ENCODE measurements at regions not wholly inside any gene's neighbourhood (a gene's known extent, or its start where the extent isn't known, plus 50 kb on each side); places are given as distances from the start of the nearest gene placed in this dataset.

DNA sequence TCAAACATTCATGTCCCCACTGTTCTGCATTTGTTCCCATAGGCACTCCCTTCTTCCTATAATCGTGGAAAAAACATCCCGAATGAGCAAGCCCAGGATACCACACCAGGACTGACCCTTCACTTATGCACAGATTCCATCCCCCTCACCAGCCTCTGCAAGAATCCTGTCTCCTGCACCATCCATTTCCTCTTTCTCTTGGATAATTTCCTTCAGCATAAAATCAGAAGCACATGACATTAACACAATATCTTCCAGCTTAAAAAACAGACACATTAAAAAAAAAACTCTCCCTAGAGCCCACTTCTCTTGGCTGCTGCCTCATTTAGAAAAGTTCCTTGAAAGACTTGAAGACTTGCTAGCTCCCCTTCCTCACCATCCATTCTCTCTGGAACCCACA lies 120.9 kb upstream of the CPSF6 start:
- ChIA-PET POLR2A (no interaction called here), CTCF (no interaction called here)

DNA sequence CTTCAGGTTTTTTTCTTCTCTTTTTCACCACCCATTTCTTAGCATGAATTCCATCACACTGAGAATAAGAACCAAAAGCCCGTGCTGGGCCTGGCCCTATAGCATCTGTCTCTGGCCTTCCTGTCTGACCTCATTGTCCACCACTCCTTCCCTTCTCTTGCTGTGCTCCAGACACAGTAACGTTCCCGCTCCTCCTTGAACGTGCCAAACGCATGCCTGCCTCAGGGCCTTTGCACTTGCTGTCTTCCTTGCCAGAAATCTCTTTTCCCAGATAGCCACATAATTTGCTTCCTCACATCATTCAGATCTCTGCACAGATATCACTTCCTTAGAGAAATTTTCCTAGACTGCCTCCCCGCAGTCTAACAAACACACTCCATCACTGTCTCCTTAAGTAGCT lies 119.6 kb upstream of the CPSF6 start:
- POLR2A ChIA-PET, result no interaction called here
- CTCF ChIA-PET, result no interaction called here

DNA sequence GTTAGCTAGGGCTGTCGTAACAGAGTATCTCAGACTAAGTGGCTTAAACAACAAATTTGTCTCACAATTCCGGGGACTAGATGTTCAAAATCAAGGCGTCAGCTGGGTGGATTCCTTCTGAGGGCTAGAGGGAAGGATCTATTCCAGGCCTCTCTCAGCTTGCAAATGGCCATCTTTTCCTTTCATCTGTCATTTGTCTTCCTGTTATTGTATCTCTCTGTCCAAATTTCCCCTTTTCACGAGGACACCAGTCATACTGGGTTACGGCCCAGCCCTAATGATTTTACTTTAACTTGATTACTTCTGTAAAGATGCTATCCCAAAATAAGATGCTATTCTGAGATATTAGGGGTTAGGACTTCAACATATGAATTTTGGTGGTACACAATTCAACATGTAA lies 119.0 kb upstream of the CPSF6 start:
- CTCF ChIA-PET, result no interaction called here
- POLR2A ChIA-PET, result no interaction called here

DNA sequence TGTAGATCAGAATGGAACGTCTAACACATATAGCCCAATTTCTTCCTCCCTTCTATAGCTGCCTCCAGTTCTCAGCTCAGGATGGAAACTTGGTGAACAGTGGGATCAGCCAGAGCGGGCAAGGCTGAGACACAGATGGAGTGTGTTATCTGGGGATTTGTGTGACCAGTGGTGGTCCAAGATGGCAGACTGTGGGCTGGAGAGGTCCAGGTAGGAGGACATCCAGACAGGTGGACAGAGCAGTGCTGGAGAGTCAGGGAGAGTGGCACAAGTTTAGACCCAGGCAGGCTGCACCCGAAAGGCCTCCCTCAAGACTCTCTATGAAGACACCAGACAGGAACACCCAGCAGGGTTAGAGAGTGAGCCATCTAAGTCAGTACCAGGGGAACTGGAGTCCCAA lies 116.1 kb upstream of the CPSF6 start:
- POLR2A ChIA-PET, result no interaction called here
- CTCF ChIA-PET, result no interaction called here

DNA sequence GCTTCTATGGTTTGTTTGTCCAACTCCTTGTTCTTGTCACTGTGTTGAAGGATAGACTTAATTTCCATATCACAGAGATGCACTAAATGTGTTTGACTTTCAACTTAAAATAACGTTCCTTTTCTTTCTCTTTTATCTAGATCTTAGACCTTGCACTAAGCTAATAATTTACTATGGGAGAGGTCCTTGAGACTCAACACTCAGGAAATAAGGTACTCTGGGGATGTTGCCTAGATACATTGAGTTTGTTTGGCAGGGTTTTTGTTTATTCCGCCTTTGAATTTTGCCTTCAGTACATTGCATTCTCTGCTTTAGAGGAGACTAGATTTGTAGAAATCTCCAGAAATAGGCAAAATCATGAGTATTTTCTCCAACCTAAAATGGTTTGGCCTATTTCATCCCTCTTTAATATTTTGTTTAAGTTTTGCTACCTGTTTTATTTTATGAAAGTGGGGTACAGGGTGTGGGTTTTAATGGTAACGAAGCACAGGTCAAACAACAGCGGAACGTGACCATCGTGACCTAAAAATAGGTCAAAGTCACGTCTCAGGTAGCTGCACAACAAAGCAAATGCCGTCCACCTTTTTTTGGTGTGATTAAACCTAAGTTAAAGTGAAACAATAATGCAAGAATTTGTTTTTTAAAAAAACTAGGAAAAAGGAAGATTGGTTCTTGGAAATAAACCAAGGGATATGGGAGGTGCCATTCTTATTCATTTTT lies 115.3 kb upstream of the CPSF6 start:
- ChIA-PET CTCF (no interaction called here), POLR2A (no interaction called here)

DNA sequence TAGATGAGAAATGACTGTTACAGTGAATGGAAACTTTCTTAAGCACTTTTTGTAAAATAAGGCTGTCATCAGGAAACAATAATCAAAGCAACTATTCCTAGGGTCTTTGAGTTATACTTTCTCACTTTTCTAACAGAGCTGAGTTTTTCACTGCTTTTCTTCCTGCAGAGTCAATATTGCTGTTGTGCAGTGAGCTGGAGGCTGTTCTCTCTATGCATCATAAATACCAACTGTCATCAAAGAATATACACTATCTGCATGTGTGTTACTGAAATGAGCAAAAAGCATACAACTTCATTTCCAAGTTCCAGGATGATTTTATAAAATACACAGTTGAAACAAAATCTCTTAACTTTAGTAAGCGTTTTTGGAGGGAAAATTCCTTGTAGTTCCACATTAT lies 110.4 kb upstream of the CPSF6 start:
- CTCF ChIA-PET, result no interaction called here
- POLR2A ChIA-PET, result no interaction called here

DNA sequence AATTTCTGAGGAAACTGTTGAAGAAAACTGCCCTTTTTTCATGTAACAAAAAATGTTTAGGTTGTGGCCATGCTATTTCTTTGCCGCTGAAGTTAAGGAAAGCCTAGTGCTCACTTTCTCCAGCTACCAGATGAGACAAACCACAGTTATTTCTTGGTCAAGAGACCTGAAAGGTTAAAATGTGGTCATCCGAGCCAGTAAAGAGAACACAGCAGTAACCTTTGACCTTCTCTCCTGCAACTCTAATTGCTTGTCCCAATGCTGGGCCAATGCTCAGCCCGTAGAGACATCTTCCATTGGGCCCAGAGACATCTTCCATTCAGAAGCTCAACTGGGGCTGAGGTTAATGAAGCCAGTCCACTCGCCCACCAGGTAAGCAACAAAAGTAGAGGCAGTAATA lies 109.8 kb upstream of the CPSF6 start:
- ChIA-PET CTCF (no interaction called here), POLR2A (no interaction called here)

DNA sequence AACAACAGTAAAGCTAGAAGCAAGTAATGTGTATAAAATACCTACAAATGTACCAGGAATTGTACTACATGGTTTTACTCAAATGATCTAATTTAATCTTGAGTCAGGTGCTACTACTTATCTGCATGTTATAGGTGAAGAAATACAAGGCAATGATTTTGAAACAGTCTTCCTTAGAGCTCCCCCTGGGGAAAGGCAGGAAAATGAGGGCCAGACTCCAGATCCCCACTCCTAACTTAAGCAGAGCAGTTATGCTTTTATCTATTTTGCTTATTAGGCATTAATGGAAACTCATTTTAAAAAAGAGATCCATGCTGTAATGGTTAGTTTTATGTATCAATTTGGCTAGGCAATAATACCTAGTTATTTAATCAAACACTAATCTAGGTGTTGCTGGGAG lies 109.3 kb upstream of the CPSF6 start:
- POLR2A ChIA-PET, result no interaction called here
- CTCF ChIA-PET, result no interaction called here

DNA sequence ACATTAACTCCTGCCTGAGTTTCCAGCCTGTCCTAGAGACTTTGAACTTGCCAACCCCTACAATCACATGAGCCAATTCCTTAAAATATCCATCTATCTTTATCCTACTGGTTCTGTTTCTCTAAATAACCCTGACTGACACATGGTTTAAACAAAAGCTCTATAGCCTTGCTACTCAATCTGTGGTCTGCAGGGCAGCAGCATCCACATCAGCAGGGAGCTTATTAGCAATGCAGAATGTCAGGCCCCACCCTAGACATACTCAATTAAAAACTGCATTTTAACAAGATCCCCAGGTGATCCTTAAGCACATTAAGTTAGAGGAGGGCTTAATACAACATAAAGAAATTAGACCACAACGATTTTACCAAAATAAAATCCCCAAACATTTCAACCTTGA lies 108.3 kb upstream of the CPSF6 start:
- ChIA-PET POLR2A (no interaction called here), CTCF (no interaction called here)

DNA sequence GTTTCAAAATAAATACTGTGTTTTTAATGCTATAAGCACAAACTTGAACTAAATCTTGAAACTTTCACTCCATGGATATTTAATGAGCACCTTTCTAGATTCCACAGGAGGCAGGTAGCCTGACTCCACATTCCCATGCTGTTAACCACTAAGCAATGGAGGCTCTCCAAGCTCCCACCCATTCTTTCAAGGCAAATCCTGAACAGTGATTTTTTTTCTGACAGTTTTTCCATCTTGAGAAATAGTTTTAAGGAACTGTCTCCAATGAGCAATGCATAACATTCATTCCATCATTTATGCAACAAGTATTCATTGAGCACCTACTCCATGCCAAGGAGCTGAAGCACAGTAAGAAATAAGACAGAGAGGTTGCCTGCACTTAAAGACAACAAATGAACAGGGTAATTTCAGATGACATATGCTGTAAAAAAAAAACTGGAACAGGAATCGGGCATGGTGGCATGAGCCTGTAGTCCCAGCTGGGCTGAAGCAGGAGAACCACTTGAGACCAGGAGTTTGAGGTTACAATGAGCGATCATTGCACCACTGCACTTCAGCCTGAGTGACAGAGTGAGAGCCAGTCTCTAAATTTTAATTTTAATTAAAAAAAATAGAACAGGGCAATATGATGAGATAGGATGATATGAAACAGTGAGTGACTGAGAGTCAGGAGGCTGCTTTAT lies 102.3 kb upstream of the CPSF6 start:
- ChIA-PET POLR2A (no interaction called here), CTCF (no interaction called here)

DNA sequence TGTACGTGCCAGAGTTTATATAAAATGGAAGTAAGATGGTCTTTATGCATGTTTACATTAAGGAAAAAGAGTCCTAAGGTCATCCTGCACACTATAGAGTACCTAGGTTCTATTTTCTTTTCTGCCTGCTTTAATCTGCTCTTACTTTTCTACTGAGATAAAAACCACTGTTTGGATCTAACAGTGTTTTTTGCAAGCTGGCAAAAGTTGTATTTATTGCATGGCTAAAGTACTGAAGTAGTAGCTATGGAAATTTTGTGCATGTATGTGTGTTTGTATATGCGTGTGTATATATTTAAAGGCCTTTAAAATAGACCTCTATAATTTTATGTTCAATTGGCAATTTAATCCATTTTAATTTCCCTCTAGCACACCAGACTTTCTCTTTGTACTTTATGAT lies 98.3 kb upstream of the CPSF6 start:
- POLR2A ChIA-PET, result no interaction called here
- CTCF ChIA-PET, result interaction anchor here (1.2 to 1.5 kb wide), 2 partner anchors 14 to 113 kb away, joined by 3 to 4 read pairs; no protein-coding TSS in a partner anchor

DNA sequence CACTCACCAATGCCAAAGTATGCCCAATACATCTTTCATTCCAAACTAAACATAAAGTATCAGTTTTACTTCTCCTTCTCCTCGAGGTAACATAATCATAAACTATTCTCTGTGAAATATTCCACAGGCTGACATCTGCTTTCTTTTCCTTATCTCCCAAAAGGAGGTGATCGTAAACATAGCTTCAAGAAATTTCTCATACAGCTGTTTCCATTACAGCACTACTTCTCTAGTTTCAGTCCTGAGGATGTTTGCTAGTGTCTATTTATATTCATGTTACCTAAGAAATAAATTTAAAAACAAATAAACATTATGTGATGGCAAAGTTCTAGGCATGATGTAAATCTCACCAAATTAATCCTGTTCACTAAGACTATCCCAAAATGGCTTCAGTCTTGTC lies 90.1 kb upstream of the CPSF6 start:
- ChIA-PET CTCF (no interaction called here), POLR2A (no interaction called here)

DNA sequence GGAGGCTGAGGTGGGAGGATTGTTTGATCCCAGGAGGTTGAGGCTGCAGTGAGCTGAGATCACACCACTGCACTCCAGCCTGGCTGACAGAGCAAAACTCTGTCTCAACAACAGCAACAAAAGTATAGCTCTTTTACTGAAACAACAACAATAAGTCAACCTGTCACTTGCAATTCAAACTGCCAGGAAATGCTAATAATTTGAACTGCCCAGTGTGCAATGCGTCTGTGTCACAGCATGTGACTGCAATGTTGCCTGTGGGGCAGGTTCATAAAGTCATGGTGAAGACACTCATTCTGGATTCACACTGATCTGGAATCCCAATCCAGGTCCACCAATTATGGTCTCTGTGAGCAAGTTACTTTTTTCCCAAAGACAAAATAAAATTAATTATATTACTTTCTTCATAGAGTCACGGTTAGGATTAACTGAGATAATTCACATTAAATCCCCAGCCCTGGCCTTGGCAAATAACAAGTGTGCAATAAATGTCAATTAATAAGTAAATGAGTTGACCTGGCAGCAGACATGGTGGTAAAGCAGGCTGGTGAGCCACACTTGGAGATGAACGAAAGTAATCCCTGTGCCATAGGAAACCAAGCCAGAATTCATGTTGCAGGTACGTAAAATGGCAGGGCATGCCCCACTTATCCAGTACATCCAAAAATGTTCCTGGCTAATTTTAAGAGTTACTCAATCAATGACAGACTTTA lies 89.1 kb upstream of the CPSF6 start:
- ChIA-PET POLR2A (no interaction called here), CTCF (no interaction called here)

DNA sequence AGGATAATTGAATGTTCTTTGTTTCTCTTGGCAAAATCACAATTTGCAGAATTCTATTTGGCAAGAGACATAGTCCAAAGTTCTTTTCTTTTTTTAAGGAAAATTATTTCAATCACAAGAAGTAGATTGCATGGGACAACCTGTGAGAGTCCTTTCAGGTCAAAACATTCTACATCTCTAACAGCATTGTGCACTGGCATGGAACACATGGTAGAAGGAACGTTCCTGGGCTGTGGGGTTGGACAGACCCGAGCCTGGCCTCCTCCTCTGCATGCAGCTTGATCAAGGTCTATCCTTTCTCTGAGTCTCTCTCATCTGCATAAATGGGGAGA lies 88.6 kb upstream of the CPSF6 start:
- ChIA-PET CTCF (no interaction called here), POLR2A (no interaction called here)

DNA sequence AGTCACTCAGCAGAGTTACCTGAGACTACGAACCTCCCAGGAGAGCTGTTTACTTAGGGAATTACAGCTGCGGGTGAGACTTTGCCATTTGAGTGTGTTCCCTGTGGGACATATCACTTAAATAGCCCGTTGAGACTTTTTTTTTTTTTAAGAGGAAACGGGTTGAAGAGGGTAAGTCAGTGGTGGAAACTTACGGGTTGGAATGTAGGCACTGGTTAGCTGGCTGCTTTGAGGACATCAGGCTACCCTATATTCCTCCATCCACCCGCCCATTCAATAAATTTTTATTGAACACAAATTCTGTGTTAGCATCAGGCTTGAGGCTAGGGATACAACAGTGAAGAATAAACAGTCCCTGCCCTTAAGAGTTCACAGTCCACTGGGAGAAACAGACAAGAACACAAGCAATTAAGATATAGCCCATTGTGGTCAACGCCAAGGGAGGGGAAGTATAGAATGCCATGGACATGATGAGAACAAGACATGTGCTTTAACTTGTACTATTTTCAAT lies 88.1 kb upstream of the CPSF6 start:
- POLR2A ChIA-PET, result no interaction called here
- CTCF ChIA-PET, result no interaction called here

DNA sequence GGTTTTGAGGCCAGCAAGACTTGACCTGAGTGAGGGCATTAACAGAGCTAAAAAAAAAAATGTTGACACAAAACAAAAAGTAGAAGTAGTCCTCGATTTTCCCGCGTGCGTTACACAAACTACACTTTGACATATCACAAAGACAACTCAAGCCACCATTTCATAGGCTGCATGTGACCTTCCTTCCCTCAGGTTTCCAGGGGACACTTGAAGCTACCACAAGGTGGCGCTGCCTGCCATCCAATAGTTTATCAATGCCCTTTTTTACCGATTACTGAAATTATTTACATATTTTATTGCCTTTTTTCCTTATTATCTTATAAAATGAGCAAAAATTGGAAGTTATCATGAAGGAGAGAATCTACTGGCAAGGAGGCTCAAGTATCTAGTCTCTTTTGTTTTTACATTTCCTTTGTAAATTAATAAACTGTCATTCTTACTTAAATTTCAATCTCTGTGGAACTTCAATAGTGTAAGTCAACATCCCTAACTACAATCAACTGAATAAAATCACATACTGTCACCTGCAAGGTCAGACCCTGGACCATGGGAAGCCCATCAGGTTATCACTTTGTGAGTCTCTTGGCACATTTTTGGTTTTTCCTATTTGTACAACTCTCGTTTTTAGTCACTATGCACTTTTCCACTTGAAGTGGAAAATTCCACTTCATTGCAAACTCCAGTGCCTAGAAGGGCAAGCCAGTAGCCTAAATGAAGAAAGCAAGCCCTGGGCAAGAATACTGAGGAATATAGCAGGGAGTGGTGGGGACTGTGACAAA lies 84.6 kb upstream of the CPSF6 start:
- POLR2A ChIA-PET, result interaction anchor here (0.6 kb wide), 1 partner anchor 324 kb away, joined by 3 read pairs; no protein-coding TSS in a partner anchor
- CTCF ChIA-PET, result interaction anchor here (0.8 to 1.2 kb wide), 6 partner anchors 13 to 99 kb away, joined by 3 to 5 read pairs (median 4); no protein-coding TSS in a partner anchor

DNA sequence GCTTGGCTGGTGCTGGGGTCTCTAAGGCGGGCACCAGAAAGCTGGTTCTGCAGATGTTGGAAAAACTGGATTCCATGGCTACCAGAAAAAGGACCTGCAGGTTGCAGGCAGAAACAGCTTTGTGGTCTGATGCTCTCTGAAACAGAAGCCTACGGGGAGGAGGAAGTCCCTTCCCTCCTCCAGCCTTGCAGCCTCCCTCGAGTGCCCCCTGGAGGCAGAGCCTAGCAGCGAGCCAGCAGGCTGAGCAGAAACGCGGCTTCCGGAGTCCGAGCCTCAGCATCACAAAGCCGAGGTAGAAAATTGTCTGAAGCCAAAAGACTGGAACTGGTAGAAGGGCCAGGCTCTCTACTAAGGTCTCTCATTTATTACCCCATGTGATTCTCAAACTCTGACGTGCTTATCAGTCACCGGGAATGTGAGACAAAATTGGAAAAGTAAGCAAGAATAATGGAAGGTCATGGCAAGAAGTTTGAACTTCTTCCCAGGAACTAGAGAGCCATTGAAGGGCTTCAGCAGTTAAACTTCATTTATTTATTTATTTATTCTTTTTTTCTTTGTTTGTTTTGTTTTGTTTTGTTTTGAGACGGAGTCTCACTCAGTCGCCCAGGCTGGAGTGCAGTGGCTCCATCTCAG lies 82.2 kb upstream of the CPSF6 start:
- POLR2A ChIA-PET, result interaction anchor here (0.6 kb wide), 1 partner anchor 83 kb away, joined by 9 read pairs; no protein-coding TSS in a partner anchor
- CTCF ChIA-PET, result interaction anchor here (0.9 to 3.3 kb wide), 4 partner anchors 49 to 96 kb away, joined by 3 to 22 read pairs (median 6); no protein-coding TSS in a partner anchor

DNA sequence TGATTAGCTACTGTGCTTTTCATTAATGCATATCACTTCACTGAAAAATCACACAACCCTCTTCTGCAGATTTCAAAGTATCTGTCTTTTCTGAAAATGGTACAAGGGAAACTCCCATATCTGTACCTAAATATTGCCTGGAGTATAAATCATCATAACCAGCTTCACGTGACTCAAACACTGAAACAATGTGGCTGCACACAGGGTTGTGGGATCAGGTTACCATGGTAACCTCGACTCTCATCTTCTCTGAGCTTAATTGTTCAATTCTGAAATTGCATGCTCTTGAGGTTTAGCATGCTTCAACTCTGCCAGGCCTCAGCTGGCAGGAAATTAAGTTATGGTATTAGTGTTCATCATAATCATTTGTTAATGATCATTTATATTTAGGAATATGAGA lies 77.5 kb upstream of the CPSF6 start:
- POLR2A ChIA-PET, result no interaction called here

DNA sequence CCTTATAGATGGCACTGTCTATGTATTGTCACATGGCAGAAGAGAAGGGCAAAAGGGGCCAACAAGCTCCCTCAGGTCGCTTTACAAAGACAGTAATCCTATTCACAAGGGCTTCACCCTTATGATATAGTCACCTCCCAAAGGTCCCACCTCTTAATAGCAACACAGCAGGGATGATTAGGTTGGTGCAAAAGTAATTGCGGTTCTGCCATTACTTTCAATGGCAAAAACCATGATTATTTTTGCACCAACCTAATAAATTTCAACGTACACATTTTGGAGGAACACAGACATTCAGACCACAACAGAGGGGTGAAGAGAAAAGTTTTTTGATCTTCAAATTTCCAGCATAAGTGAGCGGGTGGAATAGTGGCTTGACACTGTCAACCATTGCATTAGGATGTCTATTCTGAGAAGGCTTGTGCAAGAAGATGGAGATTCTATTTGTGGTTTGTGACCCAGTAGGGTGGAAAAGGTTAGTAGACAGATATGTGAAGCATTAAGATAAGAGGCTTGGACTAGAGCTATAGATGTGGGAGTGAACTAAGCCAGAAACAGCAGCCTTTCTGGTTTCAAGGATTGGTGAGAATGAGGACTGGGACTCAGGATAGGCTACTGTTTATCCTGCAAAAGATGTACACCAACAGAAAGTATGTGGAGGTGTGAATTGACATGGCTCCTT lies 75.5 kb upstream of the CPSF6 start:
- CTCF ChIA-PET, result interaction anchor here (0.9 kb wide), 1 partner anchor 10 kb away, joined by 3 read pairs; no protein-coding TSS in a partner anchor
- POLR2A ChIA-PET, result no interaction called here

More for the DNA sequence above, 77.5 kb upstream of the CPSF6 start:
- CTCF ChIA-PET, result interaction anchor here (1.0 kb wide), 1 partner anchor 92 kb away, joined by 5 read pairs; no protein-coding TSS in a partner anchor

All from activated CD8-positive, alpha-beta memory T cell treated with anti-CD3 and anti-CD28 coated beads for 36 hours (primary cell).